ENCODE measurements at regions not wholly inside any gene's neighbourhood (a gene's known extent, or its start where the extent isn't known, plus 50 kb on each side); places are given as distances from the start of the nearest gene placed in this dataset.

DNA sequence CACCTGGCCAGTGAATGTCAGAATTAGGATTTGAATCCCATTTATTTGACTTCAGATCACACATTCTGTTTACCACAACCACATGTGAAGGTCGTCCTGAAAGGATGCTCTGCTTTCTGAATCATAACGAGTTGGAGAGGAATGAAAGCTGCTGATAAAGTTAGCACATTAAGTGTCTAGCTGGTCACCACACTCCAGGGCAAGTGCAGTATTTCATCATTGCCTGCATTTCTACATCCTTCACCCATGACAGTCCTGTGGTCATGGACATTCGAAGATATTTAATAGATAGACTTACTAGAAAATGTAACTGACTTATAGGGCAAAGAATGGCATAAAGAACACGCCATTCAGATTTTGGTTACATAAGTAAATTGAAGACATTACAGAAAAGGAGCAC, 52.7 kb upstream of the ST6GALNAC3 start:
- Histone ChIP-seq H3K27ac (ENCODE audit: low read length in 2 of 2) (no peak overlapping the region), H3K4me2 (replicated peaks; ENCODE audit: low read depth, low read length, poor library complexity, severe bottlenecking) (no peak overlapping the region), H3K9me3 (ENCODE audit: control extremely low read depth in 1 of 3, control insufficient read depth in 2 of 3, insufficient read depth in 1 of 3, low read length in 2 of 3) (no peaks in the 10 kb centered on the region), H3K36me3 (replicated peaks in 1 of 2; ENCODE audit: control extremely low read depth in 1 of 2, control insufficient read depth in 1 of 2, extremely low read depth in 1 of 2, insufficient read depth in 2 of 2, low read length in 1 of 2) (no peaks in the 10 kb centered on the region), H3K9ac (ENCODE audit: low read length) (no peak overlapping the region), H3K4me1 (ENCODE audit: control insufficient read depth in 2 of 2, insufficient read depth in 2 of 2, low read length in 2 of 2) (no peaks in the 10 kb centered on the region), H2AFZ (ENCODE audit: insufficient read depth, low read depth, low read length, poor library complexity, severe bottlenecking) (no peak overlapping the region), H3K4me3 (ENCODE audit: control extremely low read depth in 1 of 5, extremely low read depth in 1 of 5, insufficient read depth in 1 of 5, low read depth in 2 of 5, low read length in 4 of 5) (no peak overlapping the region), H4K20me1 (ENCODE audit: control insufficient read depth, insufficient read depth, low read length, poor library complexity, severe bottlenecking) (no peaks in the 10 kb centered on the region), H3K27me3 (replicated peaks in 1 of 4; ENCODE audit: control extremely low read depth in 1 of 4, control insufficient read depth in 3 of 4, insufficient read depth in 4 of 4, low read length in 3 of 4) (no peaks in the 10 kb centered on the region), H3K79me2 (ENCODE audit: control insufficient read depth, insufficient read depth, low read length) (no peaks in the 10 kb centered on the region)
- ChIA-PET POLR2A (no interaction called here), CTCF (no interaction called here)
- Mint-ChIP-seq H3K27me3 (peaks cover 11% of the 10 kb centered on the region), H3K9me3 (ENCODE audit: insufficient read depth) (no peaks in the 10 kb centered on the region), H3K4me1 (no peaks in the 10 kb centered on the region), H3K27ac (no peak overlapping the region), H3K4me3 (no peak overlapping the region)
- WGBS (ENCODE audit: insufficient coverage), result 80% methylated on average over 1 of the region's 4 CpGs
- intact Hi-C loops (cut with micrococcal nuclease), result no loop called here
- ATAC-seq (ENCODE audit: low read depth) (no peak), DNase-seq (no peak)
- TF ChIP-seq, protein P1, sequence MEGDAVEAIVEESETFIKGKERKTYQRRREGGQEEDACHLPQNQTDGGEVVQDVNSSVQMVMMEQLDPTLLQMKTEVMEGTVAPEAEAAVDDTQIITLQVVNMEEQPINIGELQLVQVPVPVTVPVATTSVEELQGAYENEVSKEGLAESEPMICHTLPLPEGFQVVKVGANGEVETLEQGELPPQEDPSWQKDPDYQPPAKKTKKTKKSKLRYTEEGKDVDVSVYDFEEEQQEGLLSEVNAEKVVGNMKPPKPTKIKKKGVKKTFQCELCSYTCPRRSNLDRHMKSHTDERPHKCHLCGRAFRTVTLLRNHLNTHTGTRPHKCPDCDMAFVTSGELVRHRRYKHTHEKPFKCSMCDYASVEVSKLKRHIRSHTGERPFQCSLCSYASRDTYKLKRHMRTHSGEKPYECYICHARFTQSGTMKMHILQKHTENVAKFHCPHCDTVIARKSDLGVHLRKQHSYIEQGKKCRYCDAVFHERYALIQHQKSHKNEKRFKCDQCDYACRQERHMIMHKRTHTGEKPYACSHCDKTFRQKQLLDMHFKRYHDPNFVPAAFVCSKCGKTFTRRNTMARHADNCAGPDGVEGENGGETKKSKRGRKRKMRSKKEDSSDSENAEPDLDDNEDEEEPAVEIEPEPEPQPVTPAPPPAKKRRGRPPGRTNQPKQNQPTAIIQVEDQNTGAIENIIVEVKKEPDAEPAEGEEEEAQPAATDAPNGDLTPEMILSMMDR (IDR thresholded peaks at IDR 0.05), result no peak
- TF ChIP-seq EZH2 (IDR thresholded peaks at IDR 0.05; ENCODE audit: borderline replicate concordance, insufficient read depth, low read depth, low read length, poor library complexity, severe bottlenecking), result no peak

DNA sequence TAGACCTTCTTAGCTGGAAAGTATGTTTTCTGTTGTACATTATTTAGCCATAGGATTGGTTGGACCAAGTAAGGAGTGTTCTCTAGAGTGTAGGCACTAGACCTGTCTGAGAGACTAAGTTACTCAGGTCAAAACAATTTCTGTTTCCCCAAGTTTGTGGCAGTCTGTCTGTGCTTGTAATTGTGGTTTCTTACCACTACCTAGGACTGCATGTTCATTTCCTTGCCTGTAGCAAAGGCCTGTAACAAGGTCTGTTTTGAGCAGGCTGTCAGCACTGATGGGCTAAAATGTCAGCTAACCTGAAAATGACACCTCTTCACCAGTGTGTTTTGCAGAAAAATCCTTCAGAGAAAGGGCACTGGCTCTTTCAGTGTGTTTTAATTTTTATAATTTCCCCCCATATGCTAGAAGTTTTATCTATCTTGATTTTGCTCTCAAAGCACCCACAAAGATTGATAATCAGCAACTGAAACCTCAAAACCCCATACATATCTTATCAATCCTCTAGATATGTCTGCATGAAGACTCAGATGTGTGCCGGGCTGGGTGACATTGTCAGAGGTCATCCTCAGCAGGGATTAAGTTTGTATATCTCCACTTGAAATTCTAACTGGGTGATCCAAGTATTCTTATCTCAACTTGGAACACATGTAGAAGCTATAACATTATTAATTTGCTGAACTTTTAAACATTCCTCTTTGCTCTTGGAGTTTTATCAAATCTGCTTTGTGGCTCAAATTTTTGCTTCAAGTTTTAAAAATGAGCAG, 50.7 kb upstream of the ST6GALNAC3 start:
- intact Hi-C loops (cut with micrococcal nuclease), result no loop called here
- Histone ChIP-seq H3K4me2 (replicated peaks; ENCODE audit: low read depth, low read length, poor library complexity, severe bottlenecking) (no peak overlapping the region), H3K27me3 (replicated peaks in 1 of 4; ENCODE audit: control extremely low read depth in 1 of 4, control insufficient read depth in 3 of 4, insufficient read depth in 4 of 4, low read length in 3 of 4) (peaks cover 0 to 5% (median 1%) of the 10 kb centered on the region in 4 experiments), H3K36me3 (replicated peaks in 1 of 2; ENCODE audit: control extremely low read depth in 1 of 2, control insufficient read depth in 1 of 2, extremely low read depth in 1 of 2, insufficient read depth in 2 of 2, low read length in 1 of 2) (no peaks in the 10 kb centered on the region), H3K79me2 (ENCODE audit: control insufficient read depth, insufficient read depth, low read length) (no peaks in the 10 kb centered on the region), H3K9me3 (ENCODE audit: control extremely low read depth in 1 of 3, control insufficient read depth in 2 of 3, insufficient read depth in 1 of 3, low read length in 2 of 3) (no peaks in the 10 kb centered on the region), H3K9ac (ENCODE audit: low read length) (no peak overlapping the region), H3K4me3 (ENCODE audit: control extremely low read depth in 1 of 5, extremely low read depth in 1 of 5, insufficient read depth in 1 of 5, low read depth in 2 of 5, low read length in 4 of 5) (no peak overlapping the region), H4K20me1 (ENCODE audit: control insufficient read depth, insufficient read depth, low read length, poor library complexity, severe bottlenecking) (no peaks in the 10 kb centered on the region), H3K4me1 (ENCODE audit: control insufficient read depth in 2 of 2, insufficient read depth in 2 of 2, low read length in 2 of 2) (no peaks in the 10 kb centered on the region), H2AFZ (ENCODE audit: insufficient read depth, low read depth, low read length, poor library complexity, severe bottlenecking) (no peak overlapping the region), H3K27ac (ENCODE audit: low read length in 2 of 2) (no peak overlapping the region)
- TF ChIP-seq, protein P1 (IDR thresholded peaks at IDR 0.05), result no peak
- no peak for TF ChIP-seq EZH2 (IDR thresholded peaks at IDR 0.05; ENCODE audit: borderline replicate concordance, insufficient read depth, low read depth, low read length, poor library complexity, severe bottlenecking)
- peaks cover 19% of the 10 kb centered on the region for H3K27me3 Mint-ChIP-seq
- ChIA-PET CTCF (no interaction called here), POLR2A (no interaction called here)
- H3K27ac Mint-ChIP-seq, result no peak overlapping the region
- no peaks in the 10 kb centered on the region for H3K9me3 Mint-ChIP-seq (ENCODE audit: insufficient read depth)
- WGBS (ENCODE audit: insufficient coverage), result no CpG with 5 or more reads among the region's 1 CpG
- DNase-seq (no peak), ATAC-seq (ENCODE audit: low read depth) (no peak)
- H3K4me1 Mint-ChIP-seq, result no peaks in the 10 kb centered on the region
- no peak overlapping the region for H3K4me3 Mint-ChIP-seq
